HG03095 (cell line): ENCODE measurements at regions not wholly inside any gene's neighbourhood (a gene's known extent, or its start where the extent isn't known, plus 50 kb on each side); places are given as distances from the start of the nearest gene placed in this dataset.
"Not testable (repeated sequence)": the region's sequence is repeated elsewhere in the genome, so short reads cannot be mapped to it uniquely, and the experiment has no call there.

Experiments
- ATAC-seq: cut with Tn5 transposase; IDR thresholded peaks from one replicate; pipeline ENCODE4 v1.9.1; 2021; ENCODE audit warnings: moderate library complexity; ENCODE audit not compliant: unreplicated experiment

DNA sequence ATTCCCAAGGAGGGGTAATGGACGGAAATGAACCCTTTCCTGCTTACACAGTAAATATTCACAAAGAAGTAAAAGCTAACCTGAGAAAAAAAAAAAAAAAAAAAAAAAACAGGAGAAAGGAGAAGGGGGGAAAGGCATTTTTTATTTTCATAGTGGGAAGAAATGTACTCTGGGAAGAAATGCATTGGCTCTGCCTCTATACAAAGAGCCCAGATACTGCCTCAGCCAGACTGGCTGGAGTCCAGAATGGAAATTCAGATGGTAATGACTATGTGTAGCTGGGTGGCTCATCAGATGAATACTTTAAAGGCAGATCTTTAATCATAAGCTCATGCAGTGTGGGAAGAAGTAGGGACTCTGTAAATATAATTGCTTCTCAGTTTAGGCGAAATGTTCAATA is 124.9 kb upstream of the ZNF608 start:
- ATAC-seq: no peak

GRCh38 chr5:124872086-124872485 is 125.6 kb upstream of the ZNF608 start:
- ATAC-seq: no peak

DNA sequence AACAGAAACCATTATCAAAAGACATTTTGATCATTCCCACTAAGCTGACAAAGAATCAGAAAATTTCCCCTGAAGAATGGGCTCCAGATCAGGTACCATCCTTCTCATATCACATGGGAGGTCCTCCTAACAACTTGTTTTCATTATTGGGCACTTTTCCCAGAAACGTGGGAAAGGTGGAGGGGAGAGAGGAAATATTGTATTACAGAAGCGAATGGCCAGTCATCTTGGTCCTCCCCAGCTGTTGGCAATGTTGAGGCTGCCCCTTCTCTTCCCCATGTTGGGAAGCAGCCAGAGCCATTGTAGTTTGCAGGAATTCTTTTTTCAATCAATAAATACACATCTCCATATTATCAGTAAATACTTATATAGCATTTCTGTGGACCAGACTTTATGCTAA is 126.2 kb upstream of the ZNF608 start:
- no peak for ATAC-seq

DNA sequence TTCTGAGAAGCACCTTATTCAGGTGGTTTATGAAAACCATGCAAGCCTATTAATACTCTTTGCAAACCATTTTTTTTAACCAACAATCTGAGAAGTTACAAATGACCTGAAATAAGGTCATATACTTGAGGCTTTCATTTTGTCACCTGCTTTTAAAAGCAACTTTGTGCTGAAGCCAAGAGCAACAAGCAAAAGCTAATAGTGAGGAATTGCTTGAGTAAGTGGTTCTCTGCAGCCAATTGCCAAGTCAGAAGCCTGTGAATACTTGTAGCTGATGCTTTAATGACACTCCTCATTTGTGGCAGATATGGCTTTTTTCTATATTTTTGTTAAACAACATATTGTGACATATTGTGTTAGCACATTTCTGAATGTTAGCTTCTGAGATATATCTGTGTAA is 126.7 kb upstream of the ZNF608 start:
- ATAC-seq: no peak

DNA sequence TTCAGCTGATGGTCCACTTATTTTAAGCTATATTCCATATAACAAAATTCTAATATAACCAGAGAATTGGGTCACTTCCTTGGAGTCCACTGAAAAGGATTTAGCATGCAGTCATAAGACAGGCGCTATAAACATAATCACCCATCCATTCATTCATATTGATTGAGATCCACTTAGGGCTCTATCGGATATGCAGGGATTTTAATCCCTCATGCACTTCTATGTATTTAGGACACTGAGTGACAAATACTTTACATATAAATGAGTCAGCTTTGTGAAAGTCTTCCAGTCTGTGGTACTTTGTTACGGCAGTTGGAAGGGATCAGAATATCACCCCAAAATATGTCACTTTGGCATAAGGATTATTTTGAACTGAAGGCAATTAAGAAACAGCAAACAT is 127.3 kb upstream of the ZNF608 start:
- ATAC-seq: no peak

- no peak for ATAC-seq
Observed at GRCh38 chr5:124876566-124876965, 130.1 kb upstream of the ZNF608 start.

- ATAC-seq: no peak
Observed at GRCh38 chr5:124876983-124877382, 130.5 kb upstream of the ZNF608 start.

DNA sequence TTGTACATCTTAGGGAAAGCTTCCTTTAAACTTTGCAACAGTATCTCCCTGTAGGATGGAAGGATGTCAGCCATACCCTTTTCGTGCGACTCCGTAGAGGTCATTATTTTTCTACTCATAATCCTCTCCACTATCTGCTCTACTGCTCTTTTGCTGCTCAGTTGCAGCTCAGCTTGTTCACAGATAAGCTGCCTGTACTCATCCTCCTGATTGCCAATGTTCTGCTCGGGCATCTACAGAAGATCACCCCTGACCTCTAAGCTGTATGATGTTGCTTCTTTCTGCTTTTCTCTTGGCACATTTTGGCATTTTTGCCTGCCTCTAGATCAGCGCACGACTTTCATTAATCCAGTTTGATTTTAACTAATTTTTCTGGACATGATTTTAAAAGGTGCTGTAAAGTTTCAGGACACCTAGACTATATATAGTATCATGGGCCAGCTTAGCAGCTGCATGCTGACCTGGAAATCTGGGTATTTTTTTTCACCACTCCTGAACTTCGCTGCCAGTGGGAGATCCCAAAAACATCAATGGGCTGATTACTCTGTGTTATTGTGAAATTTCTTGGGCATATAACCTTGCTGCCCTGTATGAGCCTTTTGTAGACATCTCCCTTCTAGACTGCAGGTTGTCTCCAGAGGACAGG is 131.2 kb upstream of the ZNF608 start:
- ATAC-seq: no peak

GRCh38 chr5:124878583-124879342 is 132.3 kb upstream of the ZNF608 start:
- ATAC-seq: no peak

DNA sequence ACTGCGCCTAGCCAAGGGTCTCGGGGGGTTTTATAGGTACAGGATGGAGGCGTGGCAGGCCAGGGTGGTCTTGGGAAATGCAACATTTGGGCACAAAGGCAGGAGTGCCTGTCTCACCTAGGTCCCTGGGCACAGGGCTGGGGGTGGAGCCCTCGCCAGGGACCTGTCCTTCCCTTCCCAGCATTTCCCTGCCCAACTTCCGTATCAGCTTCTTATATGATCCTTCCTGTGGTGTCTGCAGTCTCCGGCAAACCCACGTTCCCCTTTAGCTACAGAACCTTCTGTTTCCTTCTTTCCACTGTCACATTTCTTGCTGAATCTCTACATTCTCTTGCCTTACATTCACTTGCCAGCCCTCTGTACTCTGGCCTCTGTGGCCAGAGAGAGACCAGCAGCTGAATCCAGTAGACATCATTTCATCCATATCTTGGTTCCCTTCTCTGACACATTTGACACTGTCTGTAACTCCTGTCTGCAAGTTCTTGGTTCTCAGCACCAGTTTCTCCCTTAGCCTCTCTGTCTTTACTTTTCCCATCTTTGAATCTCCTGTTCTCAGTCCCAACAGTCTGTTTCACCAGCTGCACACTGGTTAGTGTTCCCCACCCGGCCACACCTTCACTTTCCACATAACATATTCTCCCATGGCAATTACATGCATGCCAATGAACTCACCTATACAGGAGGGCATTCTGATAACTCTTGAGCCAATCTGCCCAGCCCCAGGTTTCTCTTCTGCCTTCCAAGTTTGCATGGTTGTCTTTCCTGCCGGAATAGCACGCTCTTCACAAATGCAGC is 134.7 kb upstream of the ZNF608 start:
- no peak for ATAC-seq

GRCh38 chr5:124883681-124884080 is 137.2 kb upstream of the ZNF608 start:
- ATAC-seq: no peak

DNA sequence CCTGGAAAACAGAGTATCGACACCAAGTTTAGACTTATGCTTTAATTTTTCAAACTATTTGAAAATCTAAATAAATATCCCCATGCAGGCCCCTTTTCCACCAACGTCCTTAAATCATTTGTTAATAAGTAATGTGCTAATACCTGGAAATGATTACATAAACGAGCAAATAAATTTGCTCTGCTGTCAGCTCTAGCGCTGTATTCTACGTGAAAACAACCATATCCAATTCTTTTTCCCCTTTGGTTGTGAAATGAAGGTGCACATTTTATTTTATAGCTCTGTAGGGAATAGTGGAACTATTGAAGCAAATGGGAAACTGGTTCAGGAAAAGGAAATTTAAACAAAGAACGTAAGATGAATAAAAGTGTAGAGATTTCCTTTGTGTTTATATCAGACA is 137.7 kb upstream of the ZNF608 start:
- ATAC-seq: no peak

GRCh38 chr5:124885490-124885889 is 139.1 kb upstream of the ZNF608 start:
- ATAC-seq: no peak

- no peak for ATAC-seq
Observed at GRCh38 chr5:124887223-124887622, 140.8 kb upstream of the ZNF608 start.

- no peak for ATAC-seq
Observed at GRCh38 chr5:124888050-124888506, 141.6 kb upstream of the ZNF608 start.

DNA sequence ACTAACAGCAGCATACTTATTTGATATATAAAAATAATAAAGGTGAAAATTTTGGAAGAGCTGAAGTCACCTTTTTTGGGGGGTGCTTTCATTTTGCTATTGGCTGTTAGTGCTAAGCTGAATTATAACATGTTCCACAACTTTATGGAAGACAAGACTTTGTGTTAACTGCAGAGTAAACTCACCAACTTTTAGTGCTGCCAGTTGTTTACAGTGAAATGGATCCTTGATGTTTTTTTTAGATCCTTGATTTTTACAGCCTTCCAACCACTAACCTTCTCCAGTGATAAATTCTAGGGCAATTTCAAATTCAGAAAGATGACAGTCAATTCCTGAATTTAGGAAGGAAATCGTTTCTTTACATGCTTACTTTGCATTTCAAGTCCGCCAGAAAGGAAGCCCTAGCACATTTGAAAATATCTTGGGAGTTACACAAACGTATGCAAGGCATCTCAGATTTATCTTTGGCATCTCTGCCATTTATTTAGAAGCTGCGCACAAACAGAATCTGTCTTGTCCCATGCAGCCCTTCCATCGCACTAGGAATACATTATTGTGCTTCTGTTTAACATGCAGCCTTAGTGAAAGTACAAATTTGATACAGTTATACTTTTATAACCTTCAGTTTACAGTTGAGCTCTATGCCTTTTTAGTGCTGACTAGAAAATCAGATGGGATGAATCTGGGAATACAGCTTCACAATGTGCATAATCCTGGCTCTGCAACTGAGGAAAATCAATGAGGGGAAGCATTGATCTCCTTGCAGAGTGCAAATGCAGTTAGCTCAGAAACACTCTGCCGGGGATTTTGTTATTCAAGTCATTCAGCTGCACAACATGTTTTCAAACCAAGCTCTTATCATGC is 142.4 kb upstream of the ZNF608 start:
- no peak for ATAC-seq

DNA sequence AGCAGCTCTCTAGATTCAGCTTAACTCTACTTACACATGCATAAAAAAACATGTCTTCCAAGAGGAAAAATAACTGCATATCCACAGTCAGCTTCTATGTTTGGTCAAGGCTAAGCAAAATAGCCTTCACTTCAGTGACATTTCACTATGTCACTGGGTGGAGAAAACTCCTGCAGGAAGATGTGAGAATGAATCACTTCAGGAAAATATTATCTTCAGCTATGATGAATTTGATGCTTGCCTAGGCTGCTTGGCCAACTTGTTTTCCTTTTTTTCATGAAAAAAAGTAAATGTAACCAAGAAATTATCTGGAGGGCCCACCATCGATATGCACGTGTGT is 143.0 kb upstream of the ZNF608 start:
- no peak for ATAC-seq

- no peak for ATAC-seq
Observed at GRCh38 chr5:124889850-124890249, 143.4 kb upstream of the ZNF608 start.

DNA sequence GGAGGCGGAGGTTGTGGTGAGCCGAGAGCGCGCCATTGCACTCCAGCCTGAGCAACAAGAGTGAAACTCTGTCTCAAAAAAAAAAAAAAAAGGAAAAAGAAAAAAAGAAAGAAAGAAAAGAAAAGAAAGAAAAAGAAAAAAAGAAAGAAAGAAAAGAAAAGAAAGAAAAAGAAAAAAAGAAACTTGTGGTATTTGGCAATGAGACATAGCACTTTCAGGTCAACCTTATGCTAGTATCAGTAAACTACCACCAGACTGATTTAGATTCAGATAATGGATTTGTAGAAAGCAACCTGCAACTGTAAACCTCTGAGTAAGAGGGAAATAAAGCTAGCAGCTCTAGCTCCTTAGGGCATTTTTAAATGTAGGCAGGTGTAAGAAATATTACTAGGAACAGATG is 144.0 kb upstream of the ZNF608 start:
- not testable (repeated sequence) for ATAC-seq

- no peak for ATAC-seq
Observed at GRCh38 chr5:124891179-124891578, 144.7 kb upstream of the ZNF608 start.
